Mucosa of descending colon (tissue), 3 donors: ENCODE measurements at regions not wholly inside any gene's neighbourhood (a gene's known extent, or its start where the extent isn't known, plus 50 kb on each side); places are given as distances from the start of the nearest gene placed in this dataset.

Experiments
- ATAC-seq: fragments of 200-7000 bp; cut with Tn5 transposase; one replicate; pipeline ENCODE4 v1.9.1; 2020; ENCODE audit warnings: mild to moderate bottlenecking, moderate library complexity
- DNase-seq, 3 donors: peaks; one replicate each; pipeline ENCODE4 v3.0.0-alpha.2; 2020
- H3K36me3 ChIP-seq: fragments of 200-600 bp; one replicate; pipeline ENCODE4 v1.8.0; 2021; ENCODE audit warnings: low read depth, mild to moderate bottlenecking
- H3K4me1 ChIP-seq: fragments of 200-600 bp; one replicate; pipeline ENCODE4 v1.8.0; 2021; ENCODE audit warnings: low read depth, mild to moderate bottlenecking
- H3K4me3 ChIP-seq: fragments of 200-600 bp; one replicate; pipeline ENCODE4 v1.8.0; 2021; ENCODE audit warnings: mild to moderate bottlenecking
- H3K9me3 ChIP-seq: fragments of 200-600 bp; one replicate; pipeline ENCODE4 v1.8.0; 2021; ENCODE audit warnings: mild to moderate bottlenecking
- CTCF ChIP-seq: fragments of 200-600 bp; IDR thresholded peaks from one replicate; pipeline ENCODE4 v1.8.0; 2022; ENCODE audit warnings: antibody characterized with exemption, mild to moderate bottlenecking
- intact Hi-C, 2 donors: fragments of 100-400 bp; cut with DNase I in 1 of 2; cut with micrococcal nuclease in 1 of 2; formaldehyde crosslinking; loops; one replicate each; pipeline versions ENCODE4 v1.11.0 to v1.11.1; 2022; cut with DNase I, micrococcal nuclease
- donor health status: DM: no; HTN: no; CAD: no; lungs with moderate emphysema.
- donor health status: DM: no; HTN: no; CAD: no.
- donor health status: DM: no; HTN: yes; CAD: no.

GRCh38 chr1:209512821-209513220, 70.7 kb upstream of the CAMK1G start:
- TF ChIP-seq CTCF: no peak
- DNase-seq: no peak
- intact Hi-C loops: no loop called here

GRCh38 chr1:209513226-209513625, 70.3 kb upstream of the CAMK1G start:
- no peak overlapping the region for H3K4me3 ChIP-seq
- no peak for TF ChIP-seq CTCF
- H3K36me3 ChIP-seq: no peaks in the 10 kb centered on the region
- H3K4me1 ChIP-seq: no peaks in the 10 kb centered on the region
- peak; percentile 49 for ATAC-seq
- H3K9me3 ChIP-seq: no peaks in the 10 kb centered on the region
- DNase-seq: peak in 1 of 3 donors; percentile 6
- intact Hi-C loops: no loop called here

More at GRCh38 chr1:209512821-209513220, 70.7 kb upstream of the CAMK1G start:
- Histone ChIP-seq H3K4me3 (no peak overlapping the region), H3K4me1 (no peaks in the 10 kb centered on the region), H3K36me3 (no peaks in the 10 kb centered on the region), H3K9me3 (no peaks in the 10 kb centered on the region)
- no peak for ATAC-seq

GRCh38 chr1:209516771-209517680, 66.5 kb upstream of the CAMK1G start:
- intact Hi-C loops: no loop called here
- TF ChIP-seq CTCF: no peak
- H3K4me1 ChIP-seq: no peaks in the 10 kb centered on the region
- H3K4me3 ChIP-seq: no peak overlapping the region
- DNase-seq (no peak), ATAC-seq (no peak)
- no peaks in the 10 kb centered on the region for H3K36me3 ChIP-seq
- no peaks in the 10 kb centered on the region for H3K9me3 ChIP-seq

- no peaks in the 10 kb centered on the region for H3K36me3 ChIP-seq
- ATAC-seq (no peak), DNase-seq (no peak)
- intact Hi-C loops: no loop called here
- H3K9me3 ChIP-seq: no peaks in the 10 kb centered on the region
- H3K4me1 ChIP-seq: no peaks in the 10 kb centered on the region
- TF ChIP-seq CTCF: no peak
- no peak overlapping the region for H3K4me3 ChIP-seq
These were observed 65.8 kb upstream of the CAMK1G start for GRCh38 chr1:209517681-209518050.

- Histone ChIP-seq H3K4me3 (no peak overlapping the region), H3K4me1 (no peaks in the 10 kb centered on the region), H3K36me3 (no peaks in the 10 kb centered on the region), H3K9me3 (no peaks in the 10 kb centered on the region)
- TF ChIP-seq CTCF: no peak
- intact Hi-C loops: no loop called here
- no peak for ATAC-seq
- DNase-seq: no peak
These were observed 63.7 kb upstream of the CAMK1G start for GRCh38 chr1:209519786-209520185.
